HG02938 (cell line): ENCODE measurements at regions not wholly inside any gene's neighbourhood (a gene's known extent, or its start where the extent isn't known, plus 50 kb on each side); places are given as distances from the start of the nearest gene placed in this dataset.

ENCODE experiments used
- ATAC-seq: cut with Tn5 transposase; IDR thresholded peaks from one replicate; pipeline ENCODE4 v1.9.1; 2021; ENCODE audit warnings: mild to moderate bottlenecking, moderate library complexity; ENCODE audit not compliant: unreplicated experiment

GRCh38 chr14:50036637-50037036 lies 79.7 kb downstream of the VCPKMT start:
- ATAC-seq = no peak

DNA sequence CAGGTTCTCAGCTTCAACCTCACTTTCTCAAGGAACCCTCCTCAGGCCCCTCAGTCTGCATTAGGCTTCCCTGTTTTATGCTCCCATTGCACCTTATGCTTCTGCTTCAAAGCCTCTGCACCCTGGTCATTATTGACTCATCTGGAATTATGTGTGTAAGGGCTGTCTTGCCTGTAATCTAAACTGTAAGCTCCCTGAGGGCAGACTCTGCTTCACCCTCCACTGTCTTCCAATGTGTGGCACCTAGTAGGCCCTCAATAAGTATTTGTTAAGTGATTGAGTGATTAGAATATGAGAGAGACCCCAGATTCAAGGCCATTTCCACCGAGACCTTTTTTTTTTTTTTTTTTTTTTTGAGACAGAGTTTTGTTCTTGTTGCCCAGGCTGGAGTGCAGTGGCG lies 79.1 kb downstream of the VCPKMT start:
- no peak for ATAC-seq

GRCh38 chr14:50037852-50038251 lies 78.5 kb downstream of the VCPKMT start:
- ATAC-seq = no peak

GRCh38 chr14:50038398-50039119 lies 77.8 kb downstream of the VCPKMT start:
- ATAC-seq = peak; percentile 87

- no peak for ATAC-seq
These were observed 77.3 kb downstream of the VCPKMT start for GRCh38 chr14:50039120-50039517.

DNA sequence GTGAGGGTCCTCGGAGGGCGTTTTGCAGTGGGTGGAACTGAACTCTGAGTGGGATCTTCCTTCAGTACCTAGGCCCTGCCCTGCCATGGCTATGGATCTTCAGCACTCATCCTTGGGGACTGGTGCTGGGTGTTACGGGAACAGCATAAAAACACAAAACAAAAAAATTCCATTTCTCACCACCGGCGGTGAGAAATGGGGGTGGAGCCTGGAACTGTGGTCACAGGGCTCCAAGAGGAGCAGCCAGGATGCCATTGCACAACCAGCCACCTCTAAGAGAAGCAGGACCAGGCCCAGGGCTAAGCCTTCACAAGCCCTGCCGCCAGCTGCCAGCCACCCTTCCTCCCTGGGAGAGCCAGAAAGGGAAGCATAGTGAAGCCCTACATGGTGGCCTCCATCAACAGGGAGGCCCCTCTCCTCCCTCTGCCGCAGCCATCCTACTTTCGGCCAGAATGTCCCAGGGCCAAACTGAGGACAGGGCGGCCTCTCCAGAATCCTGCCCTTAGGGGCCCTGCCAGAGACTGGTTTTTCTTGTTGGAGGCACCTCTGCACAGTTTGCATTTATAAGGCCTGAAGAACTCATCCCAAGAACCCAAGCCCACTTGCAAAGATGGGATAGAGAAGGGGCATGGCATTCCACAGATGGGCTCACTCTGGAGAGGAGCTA lies 76.5 kb downstream of the VCPKMT start:
- ATAC-seq = no peak

DNA sequence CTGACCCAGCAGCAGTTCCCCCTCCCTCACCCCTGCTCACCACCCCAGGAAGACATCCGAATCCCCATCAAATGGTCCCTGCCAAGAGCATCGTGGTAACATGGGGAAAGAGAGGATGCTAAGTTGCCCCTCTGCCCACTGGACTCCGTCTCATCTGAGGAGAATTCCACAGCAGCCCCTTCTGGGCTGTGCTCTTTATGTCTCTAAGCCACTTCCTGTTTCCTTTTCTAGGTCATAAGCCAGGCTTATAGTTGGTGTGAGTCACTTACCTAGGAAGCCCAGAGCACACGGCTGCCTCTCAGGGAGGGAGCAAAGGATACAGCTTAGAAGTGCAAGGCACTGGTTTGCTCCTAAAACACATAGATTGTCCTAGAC lies 76.0 kb downstream of the VCPKMT start:
- ATAC-seq = no peak

DNA sequence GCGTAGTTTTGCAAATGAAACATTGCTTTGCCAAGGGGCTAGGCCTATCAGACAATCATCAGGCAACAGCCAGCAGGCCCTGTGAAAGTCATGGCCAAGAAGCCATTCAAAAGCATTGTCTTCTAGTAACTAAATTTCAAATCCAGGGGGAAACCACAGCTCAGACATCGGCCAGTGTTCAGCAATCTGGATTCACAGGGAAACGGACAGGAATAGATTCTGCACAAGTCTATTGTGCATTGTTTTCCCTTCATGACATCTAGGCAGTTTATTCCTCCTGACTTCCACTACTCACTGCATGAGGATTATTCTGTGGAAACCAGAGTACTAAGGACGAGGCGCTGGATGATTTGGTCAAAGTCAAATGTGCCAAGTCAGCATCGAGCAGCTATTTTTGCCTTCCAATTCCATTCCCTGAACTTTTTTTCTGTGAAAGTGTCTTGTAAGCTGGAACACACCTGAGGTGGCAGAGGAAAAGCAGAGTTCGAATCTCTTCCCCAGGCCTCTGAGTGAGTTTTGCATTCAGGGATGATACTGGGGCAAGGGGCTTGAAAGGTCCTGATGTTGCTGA lies 75.4 kb downstream of the VCPKMT start:
- no peak for ATAC-seq

- no peak for ATAC-seq
These were observed 74.4 kb downstream of the VCPKMT start for GRCh38 chr14:50041980-50042379.

DNA sequence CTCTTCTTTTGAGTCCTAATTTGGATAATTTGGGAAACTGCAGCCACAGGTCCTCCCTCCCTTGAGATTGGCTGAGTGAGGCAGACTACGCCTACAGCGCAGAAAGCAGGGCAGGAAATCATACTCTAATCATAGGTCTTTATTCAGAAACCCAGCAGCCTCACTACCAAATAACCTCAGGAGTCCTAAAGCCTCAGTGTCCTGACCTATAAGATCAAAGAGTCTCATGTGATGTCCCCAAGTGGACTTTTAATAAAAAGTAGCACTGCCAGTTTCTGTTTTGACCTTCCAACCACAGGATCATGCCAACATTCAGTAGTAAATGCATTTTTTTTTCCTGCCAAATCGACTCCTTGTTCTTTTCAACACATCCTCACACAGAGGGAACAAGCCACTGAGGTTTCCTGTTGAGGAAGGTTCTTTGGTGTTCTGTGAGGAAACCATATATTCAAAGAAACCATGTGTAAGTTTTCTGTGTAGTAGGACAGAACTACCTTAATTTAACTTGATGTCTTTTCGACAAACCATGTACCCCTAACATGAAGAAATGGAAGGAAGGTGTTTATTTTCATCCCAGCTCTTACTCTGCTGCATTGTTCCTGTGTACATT lies 72.2 kb downstream of the VCPKMT start:
- no peak for ATAC-seq

- ATAC-seq = peak; percentile 75
These were observed 71.2 kb downstream of the VCPKMT start for GRCh38 chr14:50045039-50045711.

GRCh38 chr14:50045837-50046236 lies 70.5 kb downstream of the VCPKMT start:
- ATAC-seq = no peak

GRCh38 chr14:50047274-50047676 lies 69.1 kb downstream of the VCPKMT start:
- ATAC-seq = peak; percentile 73

DNA sequence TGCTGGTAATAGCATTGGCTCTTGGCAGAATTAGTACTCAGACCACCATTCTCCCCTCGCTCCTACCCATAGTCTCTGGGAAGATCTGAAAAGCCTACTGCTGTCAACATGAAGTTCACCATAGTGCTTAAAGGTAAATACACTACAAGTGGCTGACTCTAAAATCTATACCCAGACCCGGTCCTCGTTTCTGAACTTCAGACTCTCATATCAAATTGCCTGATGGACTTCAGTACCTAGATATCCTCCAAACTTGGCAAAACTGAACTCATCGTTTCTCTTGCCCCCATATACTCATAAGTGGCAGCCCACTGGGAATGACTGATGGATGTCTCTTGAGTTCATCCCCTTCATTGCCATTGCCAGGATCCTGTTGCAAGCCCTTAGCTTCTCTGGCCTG lies 67.3 kb downstream of the VCPKMT start:
- ATAC-seq = no peak

- ATAC-seq = no peak
These were observed 66.4 kb downstream of the VCPKMT start for GRCh38 chr14:50049703-50050570.

- ATAC-seq = no peak
These were observed 65.3 kb downstream of the VCPKMT start for GRCh38 chr14:50051106-50051505.

DNA sequence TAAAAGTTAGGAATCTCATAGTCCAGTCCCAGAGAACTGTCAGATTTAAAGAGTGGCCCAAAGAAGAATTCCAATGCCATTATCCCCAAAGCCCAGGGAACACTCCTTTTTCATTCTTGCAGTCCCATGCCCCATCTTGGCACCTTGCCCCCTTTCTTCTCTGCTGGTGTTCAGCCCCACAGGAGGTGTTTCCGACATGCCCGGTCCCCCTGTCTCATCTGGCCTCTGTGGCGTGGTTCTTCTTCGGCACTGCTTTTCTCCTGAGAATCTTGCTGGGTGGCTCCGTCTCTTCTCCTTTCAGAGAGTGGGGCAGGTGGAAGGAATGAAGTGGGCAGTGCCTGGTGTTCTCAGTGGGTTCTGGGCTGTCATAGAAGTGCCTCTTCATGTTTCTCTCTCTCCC lies 64.7 kb downstream of the VCPKMT start:
- no peak for ATAC-seq

DNA sequence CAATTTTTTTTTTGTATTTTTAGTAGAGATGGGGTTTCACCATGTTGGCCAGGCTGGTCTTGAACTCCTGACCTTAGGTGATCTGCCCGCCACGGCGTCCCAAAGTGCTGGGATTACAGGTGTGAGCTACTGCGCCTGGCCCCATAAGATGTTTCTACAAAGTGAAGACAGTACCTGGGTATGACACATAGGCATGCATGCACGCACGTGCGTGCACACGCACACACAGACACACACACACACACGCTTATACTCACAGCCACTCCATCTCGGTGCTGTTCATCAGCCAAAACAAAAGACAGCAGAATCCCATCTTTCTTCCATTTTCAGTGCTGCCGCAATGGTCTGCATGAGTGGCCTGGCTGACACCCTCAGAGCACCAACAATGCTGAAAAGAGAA lies 63.9 kb downstream of the VCPKMT start:
- no peak for ATAC-seq

DNA sequence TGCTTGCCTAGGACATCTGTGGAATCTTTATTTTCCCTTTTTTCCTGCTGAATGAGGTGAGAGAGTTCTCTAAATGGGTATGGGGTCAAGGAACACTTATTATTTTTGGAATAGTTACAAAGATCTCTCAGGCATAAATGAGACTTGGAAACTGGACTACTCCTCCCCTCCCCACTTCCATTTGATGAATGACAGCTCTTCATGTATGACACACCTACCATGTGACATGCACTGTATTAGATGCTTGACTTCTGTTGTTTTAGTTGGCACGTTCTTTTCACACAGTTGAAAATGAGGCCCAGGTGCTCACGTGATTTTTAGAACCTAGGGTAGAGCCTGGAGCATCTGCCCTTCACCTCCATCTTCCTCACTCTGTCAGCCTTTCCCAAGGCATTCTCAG lies 62.4 kb downstream of the VCPKMT start:
- ATAC-seq = no peak

DNA sequence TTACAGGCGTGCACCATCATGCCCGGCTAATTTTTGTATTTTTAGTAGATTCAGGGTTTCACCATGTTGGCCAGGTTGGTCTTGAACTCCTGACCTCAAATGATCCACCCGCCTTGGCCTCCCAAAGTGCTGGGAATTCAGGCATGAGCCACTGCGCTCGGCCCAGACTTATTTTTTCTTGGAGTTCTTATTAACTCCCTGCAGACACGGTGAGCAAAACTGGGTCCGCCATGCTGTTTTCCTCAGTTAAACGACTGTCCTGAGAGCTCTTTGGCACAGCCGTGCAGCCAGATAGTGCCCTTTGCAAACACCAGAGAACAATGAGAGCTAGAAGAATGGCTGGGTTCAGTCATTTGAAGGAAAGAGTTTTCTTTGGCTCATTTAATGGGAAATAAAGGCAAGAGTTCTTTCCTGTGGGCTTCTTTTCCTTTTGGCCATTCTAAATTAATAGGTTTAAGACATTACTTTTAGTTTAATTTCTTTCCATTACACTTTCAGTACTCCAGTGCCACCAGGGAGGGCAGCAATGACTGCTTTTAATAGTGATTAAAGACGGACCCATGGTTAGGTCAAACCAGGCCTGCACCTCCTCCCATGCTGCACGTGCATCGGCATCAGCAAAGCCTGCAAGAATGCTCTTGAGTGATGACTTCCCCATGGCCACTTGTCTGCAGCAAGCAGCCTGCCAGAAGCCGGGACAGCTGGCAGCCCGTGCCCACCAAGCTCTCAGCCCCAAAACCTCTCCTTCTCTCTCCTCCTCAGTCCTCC lies 60.7 kb downstream of the VCPKMT start:
- ATAC-seq = no peak
